IMR-90 (cell line): ENCODE measurements at regions not wholly inside any gene's neighbourhood (a gene's known extent, or its start where the extent isn't known, plus 50 kb on each side); places are given as distances from the start of the nearest gene placed in this dataset.

Source experiments
- ATAC-seq: fragments of 200-7000 bp; cut with Tn5 transposase; 2 replicates; pipeline ENCODE4 v1.9.1; 2020; ENCODE audit warnings: low read depth, mild to moderate bottlenecking, moderate library complexity
- BruUV-seq: library from RNA; stranded (reverse); fragments of 400-500 nt; replicated peaks from 2 replicates; lab custom pipeline; 2021; lab: Mats Ljungman, UMichigan
- CTCF ChIA-PET: fragments of 300-600 bp; formaldehyde crosslinking; extraction: SDS; loops from one replicate; lab custom pipeline; 2021; ENCODE audit warnings: antibody characterized with exemption; lab: Yijun Ruan, JAX
- POLR2A ChIA-PET: fragments of 300-600 bp; sonication (Branson Sonifier 250); formaldehyde crosslinking; loops from one replicate; lab custom pipeline; 2022; ENCODE audit warnings: antibody characterized with exemption; ENCODE audit not compliant: unreplicated experiment; lab: Charles Lee
- DNase-seq: peaks from one replicate; pipeline ENCODE4 v3.0.0; 2013
- H2AFZ ChIP-seq: replicated peaks from 2 replicates; pipeline ENCODE3; 2013; ENCODE audit warnings: low read length, mild to moderate bottlenecking; ENCODE audit not compliant: poor library complexity
- H2AK5ac ChIP-seq: 2 replicates; pipeline ENCODE4 v1.6.1; 2013; ENCODE audit warnings: low read depth, low read length, inconsistent platforms
- H2AK9ac ChIP-seq: replicated peaks from 2 replicates; pipeline ENCODE3; 2013; ENCODE audit warnings: mild to moderate bottlenecking, low read depth, low read length, moderate library complexity; ENCODE audit not compliant: poor library complexity
- H2BK120ac ChIP-seq: 2 replicates; pipeline ENCODE4 v1.6.1; 2013; ENCODE audit warnings: low read depth, low read length, inconsistent platforms
- H2BK15ac ChIP-seq: 3 replicates; pipeline ENCODE4 v1.6.1; 2013; ENCODE audit warnings: low read depth, low read length, inconsistent platforms
- H2BK20ac ChIP-seq: 2 replicates; pipeline ENCODE4 v1.6.1; 2013; ENCODE audit warnings: low read depth, mild to moderate bottlenecking, inconsistent platforms, low read length, moderate library complexity
- H2BK5ac ChIP-seq: 2 replicates; pipeline ENCODE4 v1.6.1; 2013; ENCODE audit warnings: mild to moderate bottlenecking, low read depth, low read length, inconsistent platforms; ENCODE audit not compliant: poor library complexity, severe bottlenecking
- H3K14ac ChIP-seq: replicated peaks from 2 replicates; pipeline ENCODE4 v1.6.1; 2013; ENCODE audit warnings: low read depth, low read length, inconsistent platforms
- H3K18ac ChIP-seq: 2 replicates; pipeline ENCODE4 v1.6.1; 2013; ENCODE audit warnings: low read depth, low read length, control low read depth
- H3K23ac ChIP-seq: 2 replicates; pipeline ENCODE4 v1.6.1; 2013; ENCODE audit warnings: low read depth, low read length, inconsistent platforms
- H3K27ac ChIP-seq: 2 replicates; pipeline ENCODE4 v1.5.1; 2013; ENCODE audit warnings: mild to moderate bottlenecking, control low read depth, low read length; ENCODE audit not compliant: insufficient read depth
- H3K27me3 ChIP-seq: 2 replicates; pipeline ENCODE4 v1.6.1; 2013; ENCODE audit warnings: low read length; ENCODE audit not compliant: control insufficient read depth, insufficient read depth
- H3K36me3 ChIP-seq: 2 replicates; pipeline ENCODE4 v1.6.1; 2013; ENCODE audit warnings: low read length, mixed read lengths; ENCODE audit not compliant: control insufficient read depth, insufficient read depth
- H3K4ac ChIP-seq: 2 replicates; pipeline ENCODE4 v1.6.1; 2013; ENCODE audit warnings: low read depth, low read length, inconsistent platforms
- H3K4me1 ChIP-seq: 2 replicates; pipeline ENCODE4 v1.6.1; 2013; ENCODE audit warnings: low read length, mixed read lengths; ENCODE audit not compliant: control insufficient read depth, insufficient read depth
- H3K4me2 ChIP-seq: 2 replicates; pipeline ENCODE4 v1.6.1; 2013; ENCODE audit warnings: low read depth, mild to moderate bottlenecking, control low read depth, low read length, moderate library complexity
- H3K4me3 ChIP-seq: 2 replicates; pipeline ENCODE4 v1.5.1; 2013; ENCODE audit warnings: low read depth, mild to moderate bottlenecking, control low read depth, low read length, moderate library complexity; ENCODE audit not compliant: insufficient read depth
- H3K56ac ChIP-seq: 2 replicates; pipeline ENCODE4 v1.6.1; 2013; ENCODE audit warnings: low read length, inconsistent platforms; ENCODE audit not compliant: insufficient read depth; ENCODE audit errors: extremely low read depth
- H3K79me1 ChIP-seq, 2 experiments: 2 replicates each; pipeline ENCODE4 v1.6.1; 2013; ENCODE audit warnings: low read length in 2 of 2, inconsistent platforms in 1 of 2, low read depth in 1 of 2
- H3K9ac ChIP-seq: 2 replicates; pipeline ENCODE4 v1.6.1; 2013; ENCODE audit warnings: low read depth, low read length, control low read depth
- H3K9me1 ChIP-seq: 2 replicates; pipeline ENCODE4 v1.6.1; 2013; ENCODE audit warnings: low read length, inconsistent platforms; ENCODE audit not compliant: insufficient read depth
- H3K9me3 ChIP-seq: 2 replicates; pipeline ENCODE4 v1.6.1; 2013; ENCODE audit warnings: low read length; ENCODE audit not compliant: control insufficient read depth, insufficient read depth
- H4K20me1 ChIP-seq: 2 replicates; pipeline ENCODE4 v1.6.1; 2013; ENCODE audit warnings: low read length, inconsistent platforms; ENCODE audit not compliant: insufficient read depth
- H4K5ac ChIP-seq: 2 replicates; pipeline ENCODE4 v1.6.1; 2013; ENCODE audit warnings: mild to moderate bottlenecking, low read depth, low read length, control low read depth
- H4K8ac ChIP-seq, 2 experiments: 2 replicates each; pipeline ENCODE4 v1.6.1; 2013; ENCODE audit warnings: low read depth in 2 of 2, low read length in 2 of 2, control low read depth in 1 of 2, inconsistent platforms in 1 of 2
- H4K91ac ChIP-seq: 2 replicates; pipeline ENCODE4 v1.6.1; 2013; ENCODE audit warnings: low read depth, low read length, inconsistent platforms; ENCODE audit not compliant: insufficient read depth
- MXI1 ChIP-seq: IDR thresholded peaks from 2 replicates; pipeline ENCODE4 v1.6.1; 2012; ENCODE audit warnings: low read depth, mild to moderate bottlenecking, low read length, moderate library complexity, borderline replicate concordance
- dilution Hi-C: fragments of 300-500 bp; cut with HindIII; formaldehyde crosslinking; loops from one replicate; pipeline ENCODE4 v1.14.3; 2018; ENCODE audit warnings: low sequenced_read_pairs; ENCODE audit not compliant: unreplicated experiment
- in situ Hi-C: fragments of 300-500 bp; cut with MboI; formaldehyde crosslinking; loops from 3 replicates; pipeline ENCODE4 v1.14.3; 2019; ENCODE audit warnings: low sequenced_read_pairs, inconsistent platforms, mixed read lengths
- intact Hi-C: fragments of 100-400 bp; cut with micrococcal nuclease; formaldehyde crosslinking; loops from 2 replicates; pipeline ENCODE4 v1.10.0; 2022

- ChIA-PET POLR2A (no interaction called here), CTCF (interaction anchor here (1.0 kb wide), 1 partner anchor 23 kb away, joined by 3 read pairs; no protein-coding TSS in a partner anchor)
- H3K9me1 ChIP-seq, result no peaks in the 10 kb centered on the region
- H3K4me2 ChIP-seq, result no peak overlapping the region
- no peak overlapping the region for H3K4ac ChIP-seq
- no peak overlapping the region for H3K14ac ChIP-seq
- no peak for TF ChIP-seq MXI1
- BruUV-seq, result no TSS peak
- H4K91ac ChIP-seq, result no peak overlapping the region
- H4K20me1 ChIP-seq, result no peaks in the 10 kb centered on the region
- no peak overlapping the region for H2AK9ac ChIP-seq
- no peak overlapping the region for H2BK15ac ChIP-seq
- H4K5ac ChIP-seq, result no peak overlapping the region
- intact Hi-C loops, result loop anchor here (10.0 kb wide), 1 partner anchor 294 kb away; no protein-coding TSS in a partner anchor
- no peak overlapping the region for H2BK5ac ChIP-seq
- no peak overlapping the region for H3K27ac ChIP-seq
- no peak overlapping the region for H3K9ac ChIP-seq
- H3K4me3 ChIP-seq, result no peak overlapping the region
- H2AK5ac ChIP-seq, result no peak overlapping the region
- DNase-seq (peak; percentile 34), ATAC-seq (no peak)
- no peak overlapping the region for H3K18ac ChIP-seq
- dilution Hi-C loops, result no loop called here
- no peak overlapping the region for H2AFZ ChIP-seq
- H4K8ac ChIP-seq, result no peak overlapping the region
- in situ Hi-C loops, result no loop called here
- H3K4me1 ChIP-seq, result peaks cover 4% of the 10 kb centered on the region
- H3K79me1 ChIP-seq, result no peaks in the 10 kb centered on the region
- no peak overlapping the region for H3K56ac ChIP-seq
- no peaks in the 10 kb centered on the region for H3K27me3 ChIP-seq
- H3K9me3 ChIP-seq, result peaks cover 2% of the 10 kb centered on the region; the same call in 1 of the 2 replicates
- no peak overlapping the region for H2BK20ac ChIP-seq
- no peak overlapping the region for H2BK120ac ChIP-seq
- H3K36me3 ChIP-seq, result no peaks in the 10 kb centered on the region
- no peak overlapping the region for H3K23ac ChIP-seq
Measured at GRCh38 chr2:220370764-220371163, 743.3 kb downstream of the SLC4A3 start.
